Fibroblast of skin of left biceps (primary cell): ENCODE measurements at regions not wholly inside any gene's neighbourhood (a gene's known extent, or its start where the extent isn't known, plus 50 kb on each side); places are given as distances from the start of the nearest gene placed in this dataset.
"Not testable (repeated sequence)": the region's sequence is repeated elsewhere in the genome, so short reads cannot be mapped to it uniquely, and the experiment has no call there.

Experiments
- DNase-seq, 2 experiments: peaks; one replicate each; pipeline ENCODE4 v3.0.0-alpha.2; 2013; ENCODE audit warnings: low read depth in 2 of 2

- no peak for DNase-seq
Measured at GRCh38 chr6:78583079-78583478, 284.3 kb upstream of the IRAK1BP1 start.

DNA sequence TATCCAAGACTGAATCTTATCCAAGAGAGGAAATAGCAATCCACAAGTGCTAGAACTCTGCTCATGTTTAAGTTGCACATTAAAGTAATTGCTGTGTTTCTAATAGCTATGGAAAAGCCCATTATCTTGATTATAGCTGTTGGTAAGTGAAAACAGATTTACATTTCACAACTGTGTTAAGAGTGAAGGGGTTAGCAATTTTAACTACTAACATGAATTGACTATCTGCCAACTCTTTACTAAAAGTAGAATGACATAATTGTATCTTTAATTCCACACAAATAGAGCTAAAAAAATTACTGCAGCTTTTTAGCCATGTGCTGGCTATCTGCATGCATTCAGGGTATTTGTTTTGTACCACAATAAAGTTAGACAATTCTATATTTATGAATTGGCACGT lies 277.9 kb upstream of the IRAK1BP1 start:
- peak; percentile 47 to 65 for DNase-seq

DNA sequence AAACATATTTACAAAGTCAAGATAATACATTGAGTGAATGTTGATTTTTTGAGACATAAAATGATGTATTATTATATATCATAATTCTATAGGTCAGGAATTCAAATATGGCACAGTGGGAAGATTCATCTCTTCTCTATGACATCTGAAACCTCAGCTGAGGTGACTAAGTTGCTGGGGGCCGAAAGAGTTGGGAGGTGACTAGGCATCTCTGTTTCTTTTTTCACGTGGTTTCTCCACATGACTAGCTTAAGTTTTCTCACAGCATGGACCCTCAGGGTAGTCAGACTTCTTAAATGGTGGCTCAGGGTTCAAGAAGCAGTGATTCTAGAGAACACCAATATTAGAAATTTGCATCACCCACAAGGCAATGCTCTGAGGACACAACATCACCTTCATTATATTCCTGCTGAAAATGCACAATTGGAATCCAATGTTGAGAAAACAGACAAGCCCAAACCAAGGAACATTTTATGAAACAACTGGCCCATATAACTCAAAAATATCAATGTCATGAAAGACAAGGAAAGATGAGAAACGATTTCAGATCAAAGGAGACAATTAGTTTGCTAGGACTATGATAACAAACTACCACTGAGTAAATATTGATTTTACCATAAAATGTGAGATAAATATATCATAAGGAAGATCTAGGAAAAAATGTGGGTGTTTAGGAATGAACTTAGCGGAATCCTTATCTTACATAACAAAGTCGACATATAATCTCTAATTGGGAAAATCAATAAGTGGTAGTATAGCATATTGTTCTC lies 273.3 kb upstream of the IRAK1BP1 start:
- no peak for DNase-seq

GRCh38 chr6:78594668-78595066 lies 272.7 kb upstream of the IRAK1BP1 start:
- no peak for DNase-seq

DNA sequence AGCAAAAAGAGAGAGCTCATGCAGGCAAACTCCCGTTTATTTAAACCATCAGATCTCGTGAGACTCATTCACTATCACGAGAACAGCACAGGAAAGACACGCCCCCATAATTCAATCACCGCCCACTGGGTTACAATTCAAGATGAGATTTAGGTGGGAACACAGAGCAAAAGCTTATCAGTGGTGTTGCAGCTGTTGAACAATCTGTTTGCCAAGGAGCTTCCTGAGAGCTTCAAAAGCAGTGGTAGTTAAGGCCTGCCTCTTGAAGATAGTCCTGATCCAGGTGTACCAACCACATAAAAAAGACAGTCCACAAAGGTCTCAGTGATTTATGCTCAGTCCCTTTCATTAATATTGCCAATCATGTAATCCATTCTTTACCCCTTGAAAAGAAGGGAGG lies 269.4 kb upstream of the IRAK1BP1 start:
- no peak for DNase-seq

DNA sequence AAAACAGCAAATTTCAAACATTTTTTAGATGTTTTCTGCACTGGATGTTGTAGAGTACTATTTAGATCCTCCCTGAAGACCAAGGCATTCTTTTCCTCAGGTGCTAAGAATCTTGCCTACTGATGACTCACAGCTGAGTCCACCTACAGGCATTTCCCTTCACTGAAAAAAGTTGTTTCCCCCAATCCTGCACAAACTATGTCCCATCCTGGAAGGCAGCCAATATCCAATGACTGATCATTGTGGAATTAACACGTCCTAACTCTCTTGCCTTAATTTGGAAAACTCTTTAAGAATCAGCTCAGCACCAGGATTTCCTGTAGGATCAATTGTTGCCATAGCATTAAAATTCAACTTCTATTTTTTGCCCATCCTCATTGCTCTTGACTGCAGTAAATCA lies 268.4 kb upstream of the IRAK1BP1 start:
- DNase-seq: peak; percentile 99

DNA sequence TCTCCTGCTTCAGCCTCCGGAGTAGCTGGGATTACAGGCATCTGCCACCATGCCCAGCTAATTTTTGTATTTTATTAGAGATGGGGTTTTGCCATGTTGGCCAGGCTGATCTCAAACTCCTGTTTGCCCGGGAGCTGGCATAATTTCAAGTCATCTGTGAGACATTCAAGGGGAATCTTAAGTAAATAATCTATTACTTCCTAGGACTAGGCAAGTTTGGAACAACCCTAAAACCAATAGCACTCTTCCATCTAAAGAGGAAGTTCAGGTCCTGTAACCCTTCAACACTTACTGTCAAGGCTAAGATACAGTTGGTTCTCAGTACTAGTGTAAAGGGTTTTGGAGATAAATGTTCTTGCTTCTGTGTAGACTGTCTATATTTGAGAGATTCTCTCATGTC lies 267.8 kb upstream of the IRAK1BP1 start:
- no peak for DNase-seq

DNA sequence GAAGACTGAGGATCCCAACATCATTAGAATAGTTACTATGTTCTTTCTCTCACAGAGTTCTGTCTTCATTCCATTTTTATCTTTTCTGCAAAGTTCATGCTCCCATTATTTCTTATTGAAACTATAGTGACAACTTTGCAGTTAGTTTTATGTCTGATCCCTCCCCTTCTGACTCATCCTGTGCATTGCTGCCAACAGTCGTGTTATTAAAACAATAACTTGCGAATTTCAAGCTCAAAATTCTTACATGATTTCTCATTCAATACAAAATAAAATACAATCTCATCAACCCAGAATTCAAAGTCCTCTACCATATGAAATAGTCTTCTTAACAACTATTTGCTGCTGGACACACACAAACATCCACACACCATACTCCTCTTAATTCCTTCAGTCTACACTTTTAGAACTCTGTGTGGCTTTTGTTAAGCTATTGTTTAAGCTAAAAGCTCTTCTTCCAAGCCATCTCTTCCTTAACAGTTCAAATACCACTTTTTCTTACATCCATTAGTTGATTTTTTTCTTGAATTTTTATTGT lies 261.4 kb upstream of the IRAK1BP1 start:
- DNase-seq: peak; percentile 59 to 72

DNA sequence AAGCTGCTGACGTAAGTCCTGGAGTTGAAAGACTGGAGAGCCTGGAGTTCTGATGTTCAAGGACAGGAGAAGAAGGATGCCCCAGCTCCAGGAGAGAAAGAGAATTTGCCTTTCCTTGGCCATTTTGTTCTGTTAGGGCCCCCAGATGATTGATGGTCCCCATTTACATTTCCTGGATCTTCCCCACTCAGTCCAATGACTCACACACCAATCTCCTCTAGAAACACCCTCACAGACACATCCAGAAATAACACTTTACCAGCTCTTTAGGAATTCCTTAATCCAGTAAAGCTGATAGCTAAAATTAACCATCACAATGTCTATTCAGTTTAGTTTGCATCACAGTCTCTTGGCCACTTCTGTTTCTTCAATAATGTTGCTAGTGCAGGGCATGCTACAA lies 260.2 kb upstream of the IRAK1BP1 start:
- peak in 1 of 2 experiments; percentile 37 for DNase-seq

DNA sequence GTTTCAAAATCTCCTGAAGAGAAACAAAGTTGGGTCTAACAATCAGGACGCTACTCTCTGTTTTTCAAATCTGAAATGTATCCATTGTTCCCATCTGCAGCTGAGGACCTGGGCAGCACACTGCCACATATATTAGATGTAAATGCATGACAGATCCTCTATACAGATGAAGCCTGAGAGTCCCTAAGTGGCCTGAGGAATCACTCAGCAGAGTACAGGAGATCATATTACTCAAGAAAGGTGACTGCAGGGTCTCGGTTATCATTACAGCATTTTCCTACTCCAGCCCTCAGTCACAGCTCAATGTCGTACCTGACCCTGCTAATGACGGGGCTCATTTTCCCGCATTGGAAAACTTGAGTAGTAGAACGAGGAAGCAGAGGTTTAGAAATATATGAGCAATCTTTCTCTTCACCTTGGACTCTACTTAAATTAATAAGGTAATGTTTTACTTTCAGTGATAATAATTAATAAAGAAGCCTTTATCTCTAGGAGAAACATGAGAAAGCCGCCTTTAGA lies 256.2 kb upstream of the IRAK1BP1 start:
- DNase-seq: no peak

GRCh38 chr6:78611886-78612480 lies 255.4 kb upstream of the IRAK1BP1 start:
- DNase-seq: no peak

DNA sequence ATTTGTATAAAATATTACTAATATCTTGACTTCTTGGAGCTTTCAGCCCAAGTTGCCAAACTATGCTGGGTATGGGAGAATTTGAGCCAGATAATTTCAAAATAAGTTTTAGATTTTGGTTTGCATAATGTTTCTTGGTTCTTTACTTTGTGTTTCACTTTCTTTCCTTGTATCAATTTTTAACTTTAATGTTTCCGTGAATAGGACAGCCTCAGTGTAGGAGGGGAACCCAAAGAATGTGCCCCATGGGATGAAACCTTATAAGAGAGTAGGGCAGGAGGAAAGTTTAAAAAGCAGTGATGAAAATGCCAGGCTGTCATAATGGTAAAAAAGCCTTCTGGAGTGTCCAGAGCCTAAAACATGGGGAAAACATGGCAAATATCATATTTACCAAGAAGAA lies 252.4 kb upstream of the IRAK1BP1 start:
- DNase-seq: no peak

DNA sequence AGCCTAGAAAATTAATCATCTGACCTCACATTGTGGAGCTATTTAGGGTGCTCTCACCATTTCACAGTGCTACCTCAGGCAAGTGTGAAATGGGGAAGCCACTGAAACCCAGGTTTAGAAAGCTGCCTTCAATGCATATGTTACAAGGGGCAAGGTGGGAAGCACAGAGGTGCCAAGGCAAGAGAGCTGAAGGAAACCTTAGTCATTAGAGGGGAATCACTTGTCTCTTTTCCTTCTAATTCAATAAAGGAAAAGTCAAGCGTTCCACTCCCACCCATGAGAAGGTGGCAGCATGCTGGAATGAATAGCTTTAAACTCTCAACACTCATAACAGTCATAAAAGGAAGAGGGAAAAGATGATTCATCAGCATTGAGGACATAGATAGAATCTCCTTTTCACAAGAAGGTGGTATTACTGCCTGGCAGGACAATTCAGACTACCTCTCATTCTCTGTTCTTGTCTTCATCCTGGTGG lies 251.9 kb upstream of the IRAK1BP1 start:
- DNase-seq: no peak

DNA sequence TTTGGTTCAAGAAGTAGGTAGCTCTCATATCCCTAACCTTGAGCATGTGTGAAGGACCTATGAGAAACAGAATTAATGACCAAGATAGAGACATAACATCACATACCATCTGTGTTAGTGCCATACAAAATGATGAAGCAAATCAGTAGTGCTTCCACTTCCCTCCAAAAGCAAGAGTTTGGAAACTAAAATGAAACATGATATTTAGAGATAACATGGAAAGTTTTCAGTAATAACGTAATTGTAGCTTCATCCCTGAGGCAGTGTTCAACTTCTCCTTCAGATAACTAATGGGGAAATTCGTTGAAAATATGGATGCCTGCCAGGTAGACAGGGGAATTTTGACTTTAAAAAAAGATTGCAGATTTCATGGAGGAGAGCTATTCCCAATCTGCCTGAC lies 248.4 kb upstream of the IRAK1BP1 start:
- DNase-seq: no peak

DNA sequence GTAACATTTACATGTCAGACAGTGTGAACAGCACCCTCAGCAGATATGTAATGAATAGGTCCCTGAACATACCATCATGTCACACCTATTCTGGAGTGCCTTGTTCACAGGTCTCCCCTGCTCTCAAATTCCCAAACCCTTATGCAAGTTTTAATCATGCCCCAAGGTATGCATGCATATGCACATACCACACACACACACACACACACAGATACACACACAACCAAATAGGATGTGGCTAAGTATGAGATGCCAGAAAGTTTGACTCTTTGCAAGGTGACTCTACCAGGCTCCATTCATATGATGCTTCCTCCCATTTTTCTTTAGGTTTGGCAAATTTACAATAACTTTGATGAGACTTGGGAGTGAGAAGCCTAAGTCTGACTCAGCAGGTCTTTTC lies 243.8 kb upstream of the IRAK1BP1 start:
- no peak for DNase-seq

DNA sequence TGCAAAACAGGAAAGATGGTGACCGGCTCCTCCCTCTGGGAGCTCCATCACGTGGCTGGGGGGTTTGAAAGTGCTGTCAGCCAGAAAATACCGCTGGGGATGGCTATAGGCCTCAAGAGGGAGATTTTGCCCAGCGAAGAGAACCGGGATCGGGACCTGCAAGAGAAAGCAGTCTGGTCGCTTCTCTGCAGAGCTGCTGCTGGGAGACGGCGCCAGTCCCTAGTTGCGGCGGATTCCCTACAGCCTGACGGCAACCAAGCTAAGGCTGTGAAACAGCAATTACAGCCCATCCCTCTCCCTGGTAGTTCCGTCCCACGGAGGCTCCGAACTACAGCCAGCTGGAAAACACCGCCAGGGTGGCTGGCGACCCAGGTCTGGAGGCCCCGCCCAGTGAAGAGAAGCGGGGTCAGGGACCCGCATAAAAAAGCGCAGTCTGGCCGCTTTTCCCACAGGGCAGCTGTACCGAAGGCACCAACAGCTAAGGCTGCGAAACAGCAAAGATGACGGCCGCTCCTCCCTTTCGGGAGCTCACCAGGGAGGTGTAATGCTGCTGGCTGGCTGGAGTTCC lies 238.1 kb upstream of the IRAK1BP1 start:
- no peak for DNase-seq

GRCh38 chr6:78629836-78630235 lies 237.5 kb upstream of the IRAK1BP1 start:
- no peak for DNase-seq

DNA sequence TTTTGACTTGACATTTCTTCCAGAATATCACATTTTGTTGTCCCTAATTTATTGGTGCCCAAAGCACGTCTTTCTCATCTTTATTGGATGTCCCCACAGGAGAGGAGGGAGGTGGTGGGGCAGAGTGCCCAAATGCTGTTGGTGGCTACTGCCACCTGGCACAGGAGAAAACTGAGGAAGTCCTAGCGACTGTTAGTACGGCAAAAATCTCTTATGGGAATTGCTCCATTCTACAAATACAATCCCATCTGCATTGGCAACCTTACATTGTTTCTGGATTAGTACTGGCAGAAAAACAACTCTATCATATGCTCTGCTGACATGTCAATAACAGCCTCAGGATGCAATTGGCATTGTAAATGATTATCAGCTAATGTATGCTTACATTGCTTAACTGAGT lies 235.4 kb upstream of the IRAK1BP1 start:
- DNase-seq: no peak

- no peak for DNase-seq
Measured at GRCh38 chr6:78639111-78640110, 227.9 kb upstream of the IRAK1BP1 start.

GRCh38 chr6:78643976-78644375 lies 223.4 kb upstream of the IRAK1BP1 start:
- DNase-seq: not testable (repeated sequence)
